ENCODE measurements at regions not wholly inside any gene's neighbourhood (a gene's known extent, or its start where the extent isn't known, plus 50 kb on each side); places are given as distances from the start of the nearest gene placed in this dataset.

DNA sequence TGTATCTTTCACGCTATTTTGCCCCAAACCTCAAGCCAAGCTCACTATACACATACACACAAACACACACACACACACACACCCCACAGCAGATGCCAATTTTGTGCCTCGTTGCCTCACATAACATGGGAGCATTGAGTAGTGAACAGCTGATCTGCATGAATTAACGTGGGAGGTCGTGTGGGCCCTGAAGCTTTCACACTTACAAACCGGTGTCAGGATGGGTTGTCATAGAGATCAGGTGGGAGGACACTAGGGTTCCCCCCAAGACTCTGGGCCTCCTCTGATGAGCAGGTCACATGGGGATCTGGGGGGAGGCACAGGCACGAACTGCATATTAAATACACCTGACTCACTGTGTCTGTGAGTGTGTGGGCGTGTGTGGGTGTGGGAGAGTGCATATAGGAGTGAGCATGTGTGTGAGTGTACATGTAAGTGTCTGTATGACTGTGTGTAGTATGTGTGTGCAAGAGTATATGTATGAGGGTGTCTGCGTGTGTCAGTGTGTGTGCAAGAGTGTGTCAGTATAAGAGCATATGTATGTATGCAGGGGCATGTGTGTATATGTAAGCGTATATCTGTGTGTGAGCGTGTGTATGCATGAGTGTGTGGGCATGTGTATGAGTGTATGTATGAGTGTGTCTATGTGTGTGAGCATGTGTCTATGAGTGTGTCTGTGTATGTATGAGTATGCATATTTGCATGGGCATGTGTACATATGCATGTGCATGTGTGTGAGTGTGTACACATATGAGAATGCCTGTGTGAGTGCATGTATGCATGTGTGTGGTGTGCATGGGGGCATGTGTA lies 370.4 kb downstream of the PREX1 start:
- TF ChIP-seq, protein P1, sequence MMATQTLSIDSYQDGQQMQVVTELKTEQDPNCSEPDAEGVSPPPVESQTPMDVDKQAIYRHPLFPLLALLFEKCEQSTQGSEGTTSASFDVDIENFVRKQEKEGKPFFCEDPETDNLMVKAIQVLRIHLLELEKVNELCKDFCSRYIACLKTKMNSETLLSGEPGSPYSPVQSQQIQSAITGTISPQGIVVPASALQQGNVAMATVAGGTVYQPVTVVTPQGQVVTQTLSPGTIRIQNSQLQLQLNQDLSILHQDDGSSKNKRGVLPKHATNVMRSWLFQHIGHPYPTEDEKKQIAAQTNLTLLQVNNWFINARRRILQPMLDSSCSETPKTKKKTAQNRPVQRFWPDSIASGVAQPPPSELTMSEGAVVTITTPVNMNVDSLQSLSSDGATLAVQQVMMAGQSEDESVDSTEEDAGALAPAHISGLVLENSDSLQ (IDR thresholded peaks at IDR 0.05): no peak
- TF ChIP-seq FOXA1 (IDR thresholded peaks at IDR 0.05): no peak
- TF ChIP-seq SP1 (IDR thresholded peaks at IDR 0.05): no peak
- TF ChIP-seq ARNT (IDR thresholded peaks at IDR 0.05): no peak
- TF ChIP-seq HDGF (IDR thresholded peaks at IDR 0.05; ENCODE audit: borderline replicate concordance): no peak
- no peak for TF ChIP-seq FOXK2 (IDR thresholded peaks at IDR 0.05)
- TF ChIP-seq ELF4 (IDR thresholded peaks at IDR 0.05): no peak
- no peak for TF ChIP-seq TARDBP (IDR thresholded peaks at IDR 0.05)
- no peak for TF ChIP-seq L3MBTL2 (conservative IDR thresholded peaks at IDR 0.05)
- TF ChIP-seq BHLHE40 (IDR thresholded peaks at IDR 0.05; ENCODE audit: borderline replicate concordance): no peak

Measured in HEK293T (cell line).